Stimulated activated CD4-positive, alpha-beta T cell treated with anti-CD3 and anti-CD28 coated beads, Interleukin-15, amount 100 ng/mL, for 1 hour (primary cell): ENCODE measurements at regions not wholly inside any gene's neighbourhood (a gene's known extent, or its start where the extent isn't known, plus 50 kb on each side); places are given as distances from the start of the nearest gene placed in this dataset.

Experiments
- DNase-seq, 2 donors: peaks; one replicate each; pipeline ENCODE4 v3.0.0-alpha.2; 2020; ENCODE audit warnings: low read depth in 1 of 2, low spot score in 1 of 2

- DNase-seq: no peak
Observed at GRCh38 chr4:154107337-154107736, 318.5 kb upstream of the SFRP2 start.

- DNase-seq: no peak
Observed at GRCh38 chr4:154088741-154089140, 299.9 kb upstream of the SFRP2 start.

GRCh38 chr4:154086247-154086646 is 297.4 kb upstream of the SFRP2 start:
- no peak for DNase-seq

GRCh38 chr4:154084864-154085263 is 296.0 kb upstream of the SFRP2 start:
- no peak for DNase-seq

GRCh38 chr4:154082760-154083535 is 294.1 kb upstream of the SFRP2 start:
- no peak for DNase-seq

- no peak for DNase-seq
Observed at GRCh38 chr4:154081391-154081790, 292.5 kb upstream of the SFRP2 start.

GRCh38 chr4:154078504-154079350 is 289.8 kb upstream of the SFRP2 start:
- DNase-seq: no peak

GRCh38 chr4:154076921-154077320 is 288.0 kb upstream of the SFRP2 start:
- no peak for DNase-seq

GRCh38 chr4:154073107-154073822 is 284.4 kb upstream of the SFRP2 start:
- DNase-seq: no peak

GRCh38 chr4:154067786-154068185 is 278.9 kb upstream of the SFRP2 start:
- DNase-seq: no peak

- DNase-seq: no peak
Observed at GRCh38 chr4:154065368-154065767, 276.5 kb upstream of the SFRP2 start.

GRCh38 chr4:154064244-154064643 is 275.4 kb upstream of the SFRP2 start:
- no peak for DNase-seq

- no peak for DNase-seq
Observed at GRCh38 chr4:154049457-154050181, 260.7 kb upstream of the SFRP2 start.

- no peak for DNase-seq
Observed at GRCh38 chr4:154047733-154048132, 258.9 kb upstream of the SFRP2 start.

- no peak for DNase-seq
Observed at GRCh38 chr4:154044742-154045485, 256.0 kb upstream of the SFRP2 start.

GRCh38 chr4:154044108-154044531 is 255.2 kb upstream of the SFRP2 start:
- no peak for DNase-seq

- no peak for DNase-seq
Observed at GRCh38 chr4:154041640-154042039, 252.8 kb upstream of the SFRP2 start.

GRCh38 chr4:154039435-154040343 is 250.8 kb upstream of the SFRP2 start:
- no peak for DNase-seq

- DNase-seq: no peak
Observed at GRCh38 chr4:154036856-154037255, 248.0 kb upstream of the SFRP2 start.
